ENCODE measurements at regions not wholly inside any gene's neighbourhood (a gene's known extent, or its start where the extent isn't known, plus 50 kb on each side); places are given as distances from the start of the nearest gene placed in this dataset.

DNA sequence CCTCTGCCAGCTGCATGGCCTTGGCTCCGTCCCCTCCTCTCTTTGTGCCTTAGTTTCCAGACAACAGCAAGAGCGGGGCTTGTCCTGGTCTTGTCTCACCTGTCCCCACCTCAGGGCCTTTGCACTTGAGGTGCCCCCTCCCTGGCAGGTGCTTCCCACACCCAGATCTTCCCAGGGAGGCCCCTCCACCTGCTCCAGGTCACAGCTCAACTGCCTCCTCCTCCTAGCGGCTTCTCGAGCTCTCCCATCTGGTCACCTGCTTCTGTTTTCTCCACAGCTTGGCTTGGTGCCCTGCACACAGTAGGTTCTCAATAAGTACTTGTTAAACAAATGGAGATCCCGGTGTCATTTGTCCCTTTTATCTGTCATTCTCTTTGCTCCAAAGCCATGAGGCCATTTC is 64.3 kb upstream of the ZNF716 start:
- H3K4me1 ChIP-seq (ENCODE audit: control insufficient read depth, insufficient read depth, low read length): no peaks in the 10 kb centered on the region
- ATAC-seq: no peak
- no TSS peak for BruUV-seq (replicated peaks)
- no peak overlapping the region for H3K4me3 ChIP-seq (ENCODE audit: low read depth in 2 of 2, low read length in 2 of 2)
- TF ChIP-seq, protein P1, sequence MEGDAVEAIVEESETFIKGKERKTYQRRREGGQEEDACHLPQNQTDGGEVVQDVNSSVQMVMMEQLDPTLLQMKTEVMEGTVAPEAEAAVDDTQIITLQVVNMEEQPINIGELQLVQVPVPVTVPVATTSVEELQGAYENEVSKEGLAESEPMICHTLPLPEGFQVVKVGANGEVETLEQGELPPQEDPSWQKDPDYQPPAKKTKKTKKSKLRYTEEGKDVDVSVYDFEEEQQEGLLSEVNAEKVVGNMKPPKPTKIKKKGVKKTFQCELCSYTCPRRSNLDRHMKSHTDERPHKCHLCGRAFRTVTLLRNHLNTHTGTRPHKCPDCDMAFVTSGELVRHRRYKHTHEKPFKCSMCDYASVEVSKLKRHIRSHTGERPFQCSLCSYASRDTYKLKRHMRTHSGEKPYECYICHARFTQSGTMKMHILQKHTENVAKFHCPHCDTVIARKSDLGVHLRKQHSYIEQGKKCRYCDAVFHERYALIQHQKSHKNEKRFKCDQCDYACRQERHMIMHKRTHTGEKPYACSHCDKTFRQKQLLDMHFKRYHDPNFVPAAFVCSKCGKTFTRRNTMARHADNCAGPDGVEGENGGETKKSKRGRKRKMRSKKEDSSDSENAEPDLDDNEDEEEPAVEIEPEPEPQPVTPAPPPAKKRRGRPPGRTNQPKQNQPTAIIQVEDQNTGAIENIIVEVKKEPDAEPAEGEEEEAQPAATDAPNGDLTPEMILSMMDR (IDR thresholded peaks at IDR 0.05): no peak
- no peak for TF ChIP-seq TCF7L2 (IDR thresholded peaks at IDR 0.05; ENCODE audit: low read depth, low read length)
- TF ChIP-seq, protein P2, sequence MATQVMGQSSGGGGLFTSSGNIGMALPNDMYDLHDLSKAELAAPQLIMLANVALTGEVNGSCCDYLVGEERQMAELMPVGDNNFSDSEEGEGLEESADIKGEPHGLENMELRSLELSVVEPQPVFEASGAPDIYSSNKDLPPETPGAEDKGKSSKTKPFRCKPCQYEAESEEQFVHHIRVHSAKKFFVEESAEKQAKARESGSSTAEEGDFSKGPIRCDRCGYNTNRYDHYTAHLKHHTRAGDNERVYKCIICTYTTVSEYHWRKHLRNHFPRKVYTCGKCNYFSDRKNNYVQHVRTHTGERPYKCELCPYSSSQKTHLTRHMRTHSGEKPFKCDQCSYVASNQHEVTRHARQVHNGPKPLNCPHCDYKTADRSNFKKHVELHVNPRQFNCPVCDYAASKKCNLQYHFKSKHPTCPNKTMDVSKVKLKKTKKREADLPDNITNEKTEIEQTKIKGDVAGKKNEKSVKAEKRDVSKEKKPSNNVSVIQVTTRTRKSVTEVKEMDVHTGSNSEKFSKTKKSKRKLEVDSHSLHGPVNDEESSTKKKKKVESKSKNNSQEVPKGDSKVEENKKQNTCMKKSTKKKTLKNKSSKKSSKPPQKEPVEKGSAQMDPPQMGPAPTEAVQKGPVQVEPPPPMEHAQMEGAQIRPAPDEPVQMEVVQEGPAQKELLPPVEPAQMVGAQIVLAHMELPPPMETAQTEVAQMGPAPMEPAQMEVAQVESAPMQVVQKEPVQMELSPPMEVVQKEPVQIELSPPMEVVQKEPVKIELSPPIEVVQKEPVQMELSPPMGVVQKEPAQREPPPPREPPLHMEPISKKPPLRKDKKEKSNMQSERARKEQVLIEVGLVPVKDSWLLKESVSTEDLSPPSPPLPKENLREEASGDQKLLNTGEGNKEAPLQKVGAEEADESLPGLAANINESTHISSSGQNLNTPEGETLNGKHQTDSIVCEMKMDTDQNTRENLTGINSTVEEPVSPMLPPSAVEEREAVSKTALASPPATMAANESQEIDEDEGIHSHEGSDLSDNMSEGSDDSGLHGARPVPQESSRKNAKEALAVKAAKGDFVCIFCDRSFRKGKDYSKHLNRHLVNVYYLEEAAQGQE (IDR thresholded peaks at IDR 0.05; ENCODE audit: insufficient read depth in 1 of 2, low read depth in 2 of 2, low read length in 1 of 2): no peak
- TF ChIP-seq SIN3A (IDR thresholded peaks at IDR 0.05; ENCODE audit: borderline replicate concordance, insufficient read depth, low read depth, low read length): no peak
- TF ChIP-seq POLR2AphosphoS5 (IDR thresholded peaks at IDR 0.05; ENCODE audit: low read depth, low read length): no peak
- no peak for DNase-seq (ENCODE audit: low read depth, low spot score)
- no peaks in the 10 kb centered on the region for H3K27me3 ChIP-seq (ENCODE audit: control insufficient read depth, insufficient read depth, low read length)
- ChIA-PET POLR2A (no interaction called here), CTCF (no interaction called here)
- H3K27ac ChIP-seq (ENCODE audit: low read length): no peak overlapping the region
- in situ Hi-C loops (cut with HindIII; ENCODE audit: low pct_unique_long_range_greater_than_20kb, low sequenced_read_pairs): no loop called here
- intact Hi-C loops (cut with micrococcal nuclease; ENCODE audit: unreplicated experiment): no loop called here
- no peaks in the 10 kb centered on the region; the same call in 1 of the 2 replicates for H3K9me3 ChIP-seq (ENCODE audit: control insufficient read depth, insufficient read depth, low read depth, low read length)
- H3K36me3 ChIP-seq (ENCODE audit: control insufficient read depth, insufficient read depth, low read length): no peaks in the 10 kb centered on the region

DNA sequence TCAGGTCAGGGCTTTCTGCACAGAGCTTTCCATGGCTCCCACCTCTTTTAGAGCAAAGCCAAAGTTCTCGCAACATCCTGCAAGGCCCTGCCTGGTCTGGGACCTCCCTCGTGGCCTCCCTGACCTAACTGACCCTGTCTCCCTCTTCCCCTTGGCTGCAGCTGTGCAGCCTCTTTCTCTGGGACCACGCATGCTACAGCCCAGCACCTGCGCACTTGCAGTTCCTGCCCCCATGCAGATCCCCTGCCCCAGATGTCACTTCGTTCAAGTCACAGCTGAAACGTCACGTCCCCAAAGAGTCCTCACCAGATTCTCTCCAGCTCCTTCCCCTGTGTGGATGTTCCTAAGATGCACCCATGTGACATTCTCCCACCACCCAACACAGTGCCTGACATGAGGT is 61.2 kb upstream of the ZNF716 start:
- H3K9me3 ChIP-seq (ENCODE audit: control insufficient read depth, insufficient read depth, low read depth, low read length): no peaks in the 10 kb centered on the region; the same call in 1 of the 2 replicates
- H3K4me3 ChIP-seq (ENCODE audit: low read depth in 2 of 2, low read length in 2 of 2): no peak overlapping the region
- no peaks in the 10 kb centered on the region for H3K27me3 ChIP-seq (ENCODE audit: control insufficient read depth, insufficient read depth, low read length)
- no peak overlapping the region for H3K27ac ChIP-seq (ENCODE audit: low read length)
- H3K4me1 ChIP-seq (ENCODE audit: control insufficient read depth, insufficient read depth, low read length): no peaks in the 10 kb centered on the region
- ATAC-seq (no peak), DNase-seq (ENCODE audit: low read depth, low spot score) (no peak)
- CTCF ChIA-PET: no interaction called here
- POLR2A ChIA-PET: no interaction called here
- intact Hi-C loops (cut with micrococcal nuclease; ENCODE audit: unreplicated experiment): no loop called here
- in situ Hi-C loops (cut with HindIII; ENCODE audit: low pct_unique_long_range_greater_than_20kb, low sequenced_read_pairs): no loop called here
- TF ChIP-seq, protein P1 (IDR thresholded peaks at IDR 0.05): no peak
- TF ChIP-seq POLR2AphosphoS5 (IDR thresholded peaks at IDR 0.05; ENCODE audit: low read depth, low read length) (no peak), TCF7L2 (IDR thresholded peaks at IDR 0.05; ENCODE audit: low read depth, low read length) (no peak), SIN3A (IDR thresholded peaks at IDR 0.05; ENCODE audit: borderline replicate concordance, insufficient read depth, low read depth, low read length) (no peak)
- TF ChIP-seq, protein P2 (IDR thresholded peaks at IDR 0.05; ENCODE audit: insufficient read depth in 1 of 2, low read depth in 2 of 2, low read length in 1 of 2): no peak
- no peaks in the 10 kb centered on the region for H3K36me3 ChIP-seq (ENCODE audit: control insufficient read depth, insufficient read depth, low read length)
- no TSS peak for BruUV-seq (replicated peaks)
